Stimulated activated CD4-positive, alpha-beta T cell treated with anti-CD3 and anti-CD28 coated beads, Interleukin-12 subunit alpha, Interleukin-12 subunit beta, amount 100 ng/mL, for 24 hours (primary cell): ENCODE measurements at regions not wholly inside any gene's neighbourhood (a gene's known extent, or its start where the extent isn't known, plus 50 kb on each side); places are given as distances from the start of the nearest gene placed in this dataset.
"Not testable (repeated sequence)": the region's sequence is repeated elsewhere in the genome, so short reads cannot be mapped to it uniquely, and the experiment has no call there.

ENCODE experiments used
- DNase-seq, 2 experiments: peaks; one replicate each; pipeline ENCODE4 v3.0.0-alpha.2; 2020; ENCODE audit warnings: low read depth in 2 of 2

GRCh38 chr22:49005557-49005956, 822.1 kb downstream of the BRD1 start:
- no peak for DNase-seq

- no peak for DNase-seq
Observed at GRCh38 chr22:49004484-49005399, 822.9 kb downstream of the BRD1 start.

- DNase-seq: not testable (repeated sequence)
Observed at GRCh38 chr22:48997605-48998004, 830.1 kb downstream of the BRD1 start.

- DNase-seq: no peak
Observed at GRCh38 chr22:48993655-48994054, 834.0 kb downstream of the BRD1 start.

GRCh38 chr22:48984639-48985038, 843.0 kb downstream of the BRD1 start:
- no peak for DNase-seq

GRCh38 chr22:48982321-48982905, 845.3 kb downstream of the BRD1 start:
- no peak for DNase-seq

GRCh38 chr22:48981371-48982061, 846.2 kb downstream of the BRD1 start:
- DNase-seq: no peak

- no peak for DNase-seq
Observed at GRCh38 chr22:48980918-48981317, 846.8 kb downstream of the BRD1 start.

GRCh38 chr22:48980409-48980808, 847.3 kb downstream of the BRD1 start:
- no peak for DNase-seq

- no peak for DNase-seq
Observed at GRCh38 chr22:48979482-48979881, 848.2 kb downstream of the BRD1 start.

- no peak for DNase-seq
Observed at GRCh38 chr22:48976556-48977535, 850.8 kb downstream of the BRD1 start.

GRCh38 chr22:48975886-48976285, 851.8 kb downstream of the BRD1 start:
- no peak for DNase-seq

GRCh38 chr22:48975316-48975741, 852.3 kb downstream of the BRD1 start:
- no peak for DNase-seq

- DNase-seq: no peak
Observed at GRCh38 chr22:48974443-48975315, 853.0 kb downstream of the BRD1 start.

- DNase-seq: no peak
Observed at GRCh38 chr22:48973694-48974041, 854.0 kb downstream of the BRD1 start.

- no peak for DNase-seq
Observed at GRCh38 chr22:48972979-48973693, 854.5 kb downstream of the BRD1 start.

- no peak for DNase-seq
Observed at GRCh38 chr22:48968201-48968959, 859.3 kb downstream of the BRD1 start.

GRCh38 chr22:48963405-48963804, 864.3 kb downstream of the BRD1 start:
- no peak for DNase-seq

GRCh38 chr22:48961705-48962104, 866.0 kb downstream of the BRD1 start:
- no peak for DNase-seq
